ENCODE measurements at regions not wholly inside any gene's neighbourhood (a gene's known extent, or its start where the extent isn't known, plus 50 kb on each side); places are given as distances from the start of the nearest gene placed in this dataset.

- no peak overlapping the region for H3K4me3 ChIP-seq (ENCODE audit: low read length in 2 of 2)
- no peak overlapping the region for H3K9ac ChIP-seq (ENCODE audit: low read depth in 1 of 2, low read length in 2 of 2)
- no peak overlapping the region for H3K27ac ChIP-seq (ENCODE audit: low read depth in 2 of 2, low read length in 2 of 2)
- no peaks in the 10 kb centered on the region for H3K27me3 ChIP-seq (ENCODE audit: control insufficient read depth in 2 of 2, insufficient read depth in 2 of 2, low read length in 2 of 2)
- H3K9me3 ChIP-seq (ENCODE audit: control insufficient read depth in 2 of 2, low read length in 2 of 2), result no peaks in the 10 kb centered on the region
- H3K4me1 ChIP-seq (ENCODE audit: control insufficient read depth in 2 of 2, insufficient read depth in 2 of 2, low read length in 2 of 2), result peaks cover 0 to 21% of the 10 kb centered on the region in 2 donors
- no peaks in the 10 kb centered on the region for H3K36me3 ChIP-seq (ENCODE audit: control insufficient read depth in 2 of 2, insufficient read depth in 2 of 2, low read length in 2 of 2)
Measured at GRCh38 chr4:144579411-144580030, 66.4 kb upstream of the HHIP start.

GRCh38 chr4:144580430-144580829 is 65.5 kb upstream of the HHIP start:
- no peak overlapping the region for H3K4me3 ChIP-seq (ENCODE audit: low read length in 2 of 2)
- H3K9me3 ChIP-seq (ENCODE audit: control insufficient read depth in 2 of 2, low read length in 2 of 2), result no peaks in the 10 kb centered on the region
- H3K36me3 ChIP-seq (ENCODE audit: control insufficient read depth in 2 of 2, insufficient read depth in 2 of 2, low read length in 2 of 2), result no peaks in the 10 kb centered on the region
- H3K9ac ChIP-seq (ENCODE audit: low read depth in 1 of 2, low read length in 2 of 2), result no peak overlapping the region
- no peaks in the 10 kb centered on the region for H3K27me3 ChIP-seq (ENCODE audit: control insufficient read depth in 2 of 2, insufficient read depth in 2 of 2, low read length in 2 of 2)
- no peak overlapping the region for H3K27ac ChIP-seq (ENCODE audit: low read depth in 2 of 2, low read length in 2 of 2)
- H3K4me1 ChIP-seq (ENCODE audit: control insufficient read depth in 2 of 2, insufficient read depth in 2 of 2, low read length in 2 of 2), result peaks cover 0 to 24% of the 10 kb centered on the region in 2 donors

- Histone ChIP-seq H3K9me3 (ENCODE audit: control insufficient read depth in 2 of 2, low read length in 2 of 2) (no peaks in the 10 kb centered on the region), H3K4me1 (ENCODE audit: control insufficient read depth in 2 of 2, insufficient read depth in 2 of 2, low read length in 2 of 2) (peaks cover 0 to 24% of the 10 kb centered on the region in 2 donors), H3K9ac (ENCODE audit: low read depth in 1 of 2, low read length in 2 of 2) (no peak overlapping the region), H3K27ac (ENCODE audit: low read depth in 2 of 2, low read length in 2 of 2) (no peak overlapping the region), H3K36me3 (ENCODE audit: control insufficient read depth in 2 of 2, insufficient read depth in 2 of 2, low read length in 2 of 2) (no peaks in the 10 kb centered on the region), H3K27me3 (ENCODE audit: control insufficient read depth in 2 of 2, insufficient read depth in 2 of 2, low read length in 2 of 2) (no peaks in the 10 kb centered on the region), H3K4me3 (ENCODE audit: low read length in 2 of 2) (no peak overlapping the region)
Measured at GRCh38 chr4:144582105-144582850, 63.7 kb upstream of the HHIP start.

- no peaks in the 10 kb centered on the region for H3K27me3 ChIP-seq (ENCODE audit: control insufficient read depth in 2 of 2, insufficient read depth in 2 of 2, low read length in 2 of 2)
- no peak overlapping the region for H3K27ac ChIP-seq (ENCODE audit: low read depth in 2 of 2, low read length in 2 of 2)
- no peak overlapping the region for H3K4me3 ChIP-seq (ENCODE audit: low read length in 2 of 2)
- H3K9ac ChIP-seq (ENCODE audit: low read depth in 1 of 2, low read length in 2 of 2), result no peak overlapping the region
- H3K9me3 ChIP-seq (ENCODE audit: control insufficient read depth in 2 of 2, low read length in 2 of 2), result no peaks in the 10 kb centered on the region
- peaks cover 0 to 24% of the 10 kb centered on the region in 2 donors for H3K4me1 ChIP-seq (ENCODE audit: control insufficient read depth in 2 of 2, insufficient read depth in 2 of 2, low read length in 2 of 2)
- no peaks in the 10 kb centered on the region for H3K36me3 ChIP-seq (ENCODE audit: control insufficient read depth in 2 of 2, insufficient read depth in 2 of 2, low read length in 2 of 2)
Measured at GRCh38 chr4:144582975-144583374, 63.0 kb upstream of the HHIP start.

- Histone ChIP-seq H3K4me1 (ENCODE audit: control insufficient read depth in 2 of 2, insufficient read depth in 2 of 2, low read length in 2 of 2) (peaks cover 0 to 24% of the 10 kb centered on the region in 2 donors), H3K27ac (ENCODE audit: low read depth in 2 of 2, low read length in 2 of 2) (no peak overlapping the region), H3K9ac (ENCODE audit: low read depth in 1 of 2, low read length in 2 of 2) (no peak overlapping the region), H3K36me3 (ENCODE audit: control insufficient read depth in 2 of 2, insufficient read depth in 2 of 2, low read length in 2 of 2) (no peaks in the 10 kb centered on the region), H3K9me3 (ENCODE audit: control insufficient read depth in 2 of 2, low read length in 2 of 2) (no peaks in the 10 kb centered on the region), H3K4me3 (ENCODE audit: low read length in 2 of 2) (no peak overlapping the region), H3K27me3 (ENCODE audit: control insufficient read depth in 2 of 2, insufficient read depth in 2 of 2, low read length in 2 of 2) (no peaks in the 10 kb centered on the region)
Measured at GRCh38 chr4:144583658-144584057, 62.3 kb upstream of the HHIP start.

GRCh38 chr4:144584428-144584827 is 61.5 kb upstream of the HHIP start:
- Histone ChIP-seq H3K27ac (ENCODE audit: low read depth in 2 of 2, low read length in 2 of 2) (no peak overlapping the region), H3K27me3 (ENCODE audit: control insufficient read depth in 2 of 2, insufficient read depth in 2 of 2, low read length in 2 of 2) (no peaks in the 10 kb centered on the region), H3K4me1 (ENCODE audit: control insufficient read depth in 2 of 2, insufficient read depth in 2 of 2, low read length in 2 of 2) (peaks cover 0 to 24% of the 10 kb centered on the region in 2 donors), H3K9me3 (ENCODE audit: control insufficient read depth in 2 of 2, low read length in 2 of 2) (no peaks in the 10 kb centered on the region), H3K9ac (ENCODE audit: low read depth in 1 of 2, low read length in 2 of 2) (no peak overlapping the region), H3K4me3 (ENCODE audit: low read length in 2 of 2) (no peak overlapping the region), H3K36me3 (ENCODE audit: control insufficient read depth in 2 of 2, insufficient read depth in 2 of 2, low read length in 2 of 2) (no peaks in the 10 kb centered on the region)

- Histone ChIP-seq H3K36me3 (ENCODE audit: control insufficient read depth in 2 of 2, insufficient read depth in 2 of 2, low read length in 2 of 2) (no peaks in the 10 kb centered on the region), H3K27me3 (ENCODE audit: control insufficient read depth in 2 of 2, insufficient read depth in 2 of 2, low read length in 2 of 2) (no peaks in the 10 kb centered on the region), H3K4me1 (ENCODE audit: control insufficient read depth in 2 of 2, insufficient read depth in 2 of 2, low read length in 2 of 2) (peaks cover 0 to 3% of the 10 kb centered on the region in 2 donors), H3K9me3 (ENCODE audit: control insufficient read depth in 2 of 2, low read length in 2 of 2) (no peaks in the 10 kb centered on the region), H3K27ac (ENCODE audit: low read depth in 2 of 2, low read length in 2 of 2) (no peak overlapping the region), H3K4me3 (ENCODE audit: low read length in 2 of 2) (no peak overlapping the region), H3K9ac (ENCODE audit: low read depth in 1 of 2, low read length in 2 of 2) (no peak overlapping the region)
Measured at GRCh38 chr4:144589512-144589911, 56.4 kb upstream of the HHIP start.

- no peaks in the 10 kb centered on the region for H3K27me3 ChIP-seq (ENCODE audit: control insufficient read depth in 2 of 2, insufficient read depth in 2 of 2, low read length in 2 of 2)
- no peaks in the 10 kb centered on the region for H3K36me3 ChIP-seq (ENCODE audit: control insufficient read depth in 2 of 2, insufficient read depth in 2 of 2, low read length in 2 of 2)
- H3K9me3 ChIP-seq (ENCODE audit: control insufficient read depth in 2 of 2, low read length in 2 of 2), result no peaks in the 10 kb centered on the region
Measured at GRCh38 chr4:144590020-144590419, 55.9 kb upstream of the HHIP start.

GRCh38 chr4:144591401-144591800 is 54.6 kb upstream of the HHIP start:
- Histone ChIP-seq H3K9me3 (ENCODE audit: control insufficient read depth in 2 of 2, low read length in 2 of 2) (no peaks in the 10 kb centered on the region), H3K27ac (ENCODE audit: low read depth in 2 of 2, low read length in 2 of 2) (no peak overlapping the region), H3K27me3 (ENCODE audit: control insufficient read depth in 2 of 2, insufficient read depth in 2 of 2, low read length in 2 of 2) (no peaks in the 10 kb centered on the region), H3K9ac (ENCODE audit: low read depth in 1 of 2, low read length in 2 of 2) (no peak overlapping the region), H3K4me3 (ENCODE audit: low read length in 2 of 2) (no peak overlapping the region), H3K36me3 (ENCODE audit: control insufficient read depth in 2 of 2, insufficient read depth in 2 of 2, low read length in 2 of 2) (no peaks in the 10 kb centered on the region), H3K4me1 (ENCODE audit: control insufficient read depth in 2 of 2, insufficient read depth in 2 of 2, low read length in 2 of 2) (no peaks in the 10 kb centered on the region)

More at GRCh38 chr4:144590020-144590419, 55.9 kb upstream of the HHIP start:
- H3K4me1 ChIP-seq (ENCODE audit: control insufficient read depth in 2 of 2, insufficient read depth in 2 of 2, low read length in 2 of 2), result no peaks in the 10 kb centered on the region
- no peak overlapping the region for H3K9ac ChIP-seq (ENCODE audit: low read depth in 1 of 2, low read length in 2 of 2)
- no peak overlapping the region for H3K27ac ChIP-seq (ENCODE audit: low read depth in 2 of 2, low read length in 2 of 2)
- no peak overlapping the region for H3K4me3 ChIP-seq (ENCODE audit: low read length in 2 of 2)

GRCh38 chr4:144592264-144592663 is 53.7 kb upstream of the HHIP start:
- H3K36me3 ChIP-seq (ENCODE audit: control insufficient read depth in 2 of 2, insufficient read depth in 2 of 2, low read length in 2 of 2), result no peaks in the 10 kb centered on the region
- no peak overlapping the region for H3K9ac ChIP-seq (ENCODE audit: low read depth in 1 of 2, low read length in 2 of 2)
- no peaks in the 10 kb centered on the region for H3K27me3 ChIP-seq (ENCODE audit: control insufficient read depth in 2 of 2, insufficient read depth in 2 of 2, low read length in 2 of 2)

More at GRCh38 chr4:144592264-144592663, 53.7 kb upstream of the HHIP start:
- H3K4me3 ChIP-seq (ENCODE audit: low read length in 2 of 2), result no peak overlapping the region
- H3K9me3 ChIP-seq (ENCODE audit: control insufficient read depth in 2 of 2, low read length in 2 of 2), result no peaks in the 10 kb centered on the region
- no peaks in the 10 kb centered on the region for H3K4me1 ChIP-seq (ENCODE audit: control insufficient read depth in 2 of 2, insufficient read depth in 2 of 2, low read length in 2 of 2)
- no peak overlapping the region for H3K27ac ChIP-seq (ENCODE audit: low read depth in 2 of 2, low read length in 2 of 2)
